ENCODE measurements at regions not wholly inside any gene's neighbourhood (a gene's known extent, or its start where the extent isn't known, plus 50 kb on each side); places are given as distances from the start of the nearest gene placed in this dataset.

DNA sequence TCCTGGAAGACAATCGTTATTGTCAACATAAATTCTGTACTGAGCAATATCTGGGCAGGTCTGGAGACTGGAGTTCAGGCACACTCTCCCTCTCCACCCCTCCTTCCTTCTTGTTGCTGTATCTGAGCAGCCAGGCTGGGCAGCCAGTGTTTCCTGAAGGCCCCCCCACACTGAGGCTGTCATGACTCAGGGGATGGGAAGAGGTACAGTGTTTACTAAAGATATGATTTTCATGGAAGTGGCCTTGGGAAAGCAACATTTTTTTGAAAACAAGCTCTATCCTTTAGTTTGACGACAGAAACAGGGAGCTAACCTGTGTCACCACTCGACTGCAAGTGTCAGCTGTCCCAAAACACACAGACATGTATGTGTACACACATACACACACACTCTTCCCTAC, 1485.4 kb upstream of the TMEM132C start:
- H3K4me2 ChIP-seq (ENCODE audit: low read length): no peak overlapping the region
- H4K20me1 ChIP-seq (ENCODE audit: insufficient read depth): no peaks in the 10 kb centered on the region
- no peaks in the 10 kb centered on the region for H3K9me3 ChIP-seq (ENCODE audit: low read length)
- H3K27ac ChIP-seq (ENCODE audit: low read length): no peak overlapping the region
- no peaks in the 10 kb centered on the region for H3K79me2 ChIP-seq (replicated peaks; ENCODE audit: insufficient read depth, low read length)
- TF ChIP-seq SMC3 (conservative IDR thresholded peaks at IDR 0.05; ENCODE audit: poor library complexity): no peak
- no peak for TF ChIP-seq POLR2AphosphoS5 (IDR thresholded peaks at IDR 0.05)
- TF ChIP-seq, protein P1, sequence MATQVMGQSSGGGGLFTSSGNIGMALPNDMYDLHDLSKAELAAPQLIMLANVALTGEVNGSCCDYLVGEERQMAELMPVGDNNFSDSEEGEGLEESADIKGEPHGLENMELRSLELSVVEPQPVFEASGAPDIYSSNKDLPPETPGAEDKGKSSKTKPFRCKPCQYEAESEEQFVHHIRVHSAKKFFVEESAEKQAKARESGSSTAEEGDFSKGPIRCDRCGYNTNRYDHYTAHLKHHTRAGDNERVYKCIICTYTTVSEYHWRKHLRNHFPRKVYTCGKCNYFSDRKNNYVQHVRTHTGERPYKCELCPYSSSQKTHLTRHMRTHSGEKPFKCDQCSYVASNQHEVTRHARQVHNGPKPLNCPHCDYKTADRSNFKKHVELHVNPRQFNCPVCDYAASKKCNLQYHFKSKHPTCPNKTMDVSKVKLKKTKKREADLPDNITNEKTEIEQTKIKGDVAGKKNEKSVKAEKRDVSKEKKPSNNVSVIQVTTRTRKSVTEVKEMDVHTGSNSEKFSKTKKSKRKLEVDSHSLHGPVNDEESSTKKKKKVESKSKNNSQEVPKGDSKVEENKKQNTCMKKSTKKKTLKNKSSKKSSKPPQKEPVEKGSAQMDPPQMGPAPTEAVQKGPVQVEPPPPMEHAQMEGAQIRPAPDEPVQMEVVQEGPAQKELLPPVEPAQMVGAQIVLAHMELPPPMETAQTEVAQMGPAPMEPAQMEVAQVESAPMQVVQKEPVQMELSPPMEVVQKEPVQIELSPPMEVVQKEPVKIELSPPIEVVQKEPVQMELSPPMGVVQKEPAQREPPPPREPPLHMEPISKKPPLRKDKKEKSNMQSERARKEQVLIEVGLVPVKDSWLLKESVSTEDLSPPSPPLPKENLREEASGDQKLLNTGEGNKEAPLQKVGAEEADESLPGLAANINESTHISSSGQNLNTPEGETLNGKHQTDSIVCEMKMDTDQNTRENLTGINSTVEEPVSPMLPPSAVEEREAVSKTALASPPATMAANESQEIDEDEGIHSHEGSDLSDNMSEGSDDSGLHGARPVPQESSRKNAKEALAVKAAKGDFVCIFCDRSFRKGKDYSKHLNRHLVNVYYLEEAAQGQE (IDR thresholded peaks at IDR 0.05; ENCODE audit: borderline replicate concordance): no peak
- TF ChIP-seq CTCF (IDR thresholded peaks at IDR 0.05; ENCODE audit: poor library complexity, severe bottlenecking): no peak
- no peak for TF ChIP-seq RAD21 (conservative IDR thresholded peaks at IDR 0.05)
- TF ChIP-seq MXI1 (conservative IDR thresholded peaks at IDR 0.05; ENCODE audit: poor library complexity, severe bottlenecking): no peak
- TF ChIP-seq TAF1 (IDR thresholded peaks at IDR 0.05; ENCODE audit: low read depth): no peak
- no peak for TF ChIP-seq EZH2 (IDR thresholded peaks at IDR 0.05; ENCODE audit: borderline replicate concordance, insufficient read depth, low read length, poor library complexity, severe bottlenecking)
- no peak for TF ChIP-seq EP300 (conservative IDR thresholded peaks at IDR 0.05; ENCODE audit: poor library complexity, severe bottlenecking)
- H3K27me3 ChIP-seq (ENCODE audit: insufficient read depth, low read depth, low read length): no peaks in the 10 kb centered on the region
- no peak overlapping the region for H3K4me3 ChIP-seq (ENCODE audit: low read length)
- no peaks in the 10 kb centered on the region for H3K9me2 ChIP-seq (ENCODE audit: insufficient read depth, low read length)
- no peak overlapping the region for H3K9ac ChIP-seq (ENCODE audit: low read length)
- no peaks in the 10 kb centered on the region for H3K36me3 ChIP-seq (ENCODE audit: insufficient read depth, low read length)
- H3F3A ChIP-seq (ENCODE audit: insufficient read depth, low read length, poor library complexity, severe bottlenecking): no peaks in the 10 kb centered on the region
- H2AFZ ChIP-seq (ENCODE audit: low read depth, low read length): no peak overlapping the region

GRCh38 chr12:126782083-126782482, 1484.9 kb upstream of the TMEM132C start:
- TF ChIP-seq POLR2AphosphoS5 (IDR thresholded peaks at IDR 0.05) (no peak), MXI1 (conservative IDR thresholded peaks at IDR 0.05; ENCODE audit: poor library complexity, severe bottlenecking) (no peak), EZH2 (IDR thresholded peaks at IDR 0.05; ENCODE audit: borderline replicate concordance, insufficient read depth, low read length, poor library complexity, severe bottlenecking) (no peak), RAD21 (conservative IDR thresholded peaks at IDR 0.05) (no peak), CTCF (IDR thresholded peaks at IDR 0.05; ENCODE audit: poor library complexity, severe bottlenecking) (no peak), EP300 (conservative IDR thresholded peaks at IDR 0.05; ENCODE audit: poor library complexity, severe bottlenecking) (no peak), SMC3 (conservative IDR thresholded peaks at IDR 0.05; ENCODE audit: poor library complexity) (no peak), TAF1 (IDR thresholded peaks at IDR 0.05; ENCODE audit: low read depth) (no peak)
- TF ChIP-seq, protein P1 (IDR thresholded peaks at IDR 0.05; ENCODE audit: borderline replicate concordance): no peak
- no peaks in the 10 kb centered on the region for H3K79me2 ChIP-seq (replicated peaks; ENCODE audit: insufficient read depth, low read length)
- no peaks in the 10 kb centered on the region for H3K36me3 ChIP-seq (ENCODE audit: insufficient read depth, low read length)
- H3K27ac ChIP-seq (ENCODE audit: low read length): no peak overlapping the region
- H3K4me3 ChIP-seq (ENCODE audit: low read length): no peak overlapping the region
- no peaks in the 10 kb centered on the region for H3K9me2 ChIP-seq (ENCODE audit: insufficient read depth, low read length)
- H3F3A ChIP-seq (ENCODE audit: insufficient read depth, low read length, poor library complexity, severe bottlenecking): no peaks in the 10 kb centered on the region
- no peaks in the 10 kb centered on the region for H3K27me3 ChIP-seq (ENCODE audit: insufficient read depth, low read depth, low read length)
- H2AFZ ChIP-seq (ENCODE audit: low read depth, low read length): no peak overlapping the region
- H3K9me3 ChIP-seq (ENCODE audit: low read length): no peaks in the 10 kb centered on the region
- H3K9ac ChIP-seq (ENCODE audit: low read length): no peak overlapping the region
- no peak overlapping the region for H3K4me2 ChIP-seq (ENCODE audit: low read length)
- no peaks in the 10 kb centered on the region for H4K20me1 ChIP-seq (ENCODE audit: insufficient read depth)
